ENCODE measurements at regions not wholly inside any gene's neighbourhood (a gene's known extent, or its start where the extent isn't known, plus 50 kb on each side); places are given as distances from the start of the nearest gene placed in this dataset.

DNA sequence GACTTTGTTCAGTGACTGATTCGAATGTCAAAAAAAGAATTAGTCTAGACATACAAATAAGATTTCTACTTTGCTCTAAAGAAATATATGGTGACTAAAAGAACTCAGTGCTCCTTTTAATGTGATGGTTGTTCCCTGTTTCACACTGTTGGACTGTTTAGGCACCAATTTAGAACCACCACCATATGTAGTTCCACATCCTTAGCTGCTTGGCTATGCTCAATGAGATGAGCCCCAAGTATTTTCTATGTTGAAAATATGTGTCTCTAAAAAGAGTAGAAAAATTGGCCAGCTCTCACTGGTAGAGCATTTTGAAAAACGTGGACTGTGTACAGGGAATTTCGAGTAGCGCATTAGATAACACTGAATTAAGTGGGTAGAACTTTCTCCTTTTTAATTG, 167.3 kb downstream of the GOLIM4 start:
- no peak for TF ChIP-seq POLR2AphosphoS5 (IDR thresholded peaks at IDR 0.05; ENCODE audit: borderline replicate concordance, low read depth, low read length)
- no peak for TF ChIP-seq EZH2 (IDR thresholded peaks at IDR 0.05)
